ENCODE measurements at regions not wholly inside any gene's neighbourhood (a gene's known extent, or its start where the extent isn't known, plus 50 kb on each side); places are given as distances from the start of the nearest gene placed in this dataset.
A peak's percentile ranks its signal among the peaks of the same experiment; 100 is the strongest.

- no peak for DNase-seq
These were observed 812.9 kb downstream of the JRKL start for GRCh38 chr11:97202613-97203292.

DNA sequence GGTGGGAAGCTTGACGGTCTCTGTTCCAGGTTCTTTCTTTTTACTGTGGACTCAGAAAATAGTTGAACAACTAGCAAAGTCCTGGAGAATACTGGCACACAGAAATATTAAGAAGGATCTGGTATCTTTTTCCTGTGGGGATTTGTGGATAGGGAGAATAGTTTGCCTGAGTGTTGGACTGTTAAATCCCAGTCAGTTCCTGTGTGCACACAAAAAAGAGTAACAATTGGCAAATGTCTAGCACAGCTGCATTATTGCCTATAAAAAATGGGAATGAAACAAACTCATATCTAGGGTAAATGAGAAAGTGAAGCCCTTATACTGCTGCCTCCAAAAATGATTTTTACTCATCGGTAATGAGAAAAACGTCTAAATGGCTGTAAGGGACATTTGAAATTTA is 828.2 kb downstream of the JRKL start:
- no peak for DNase-seq

DNA sequence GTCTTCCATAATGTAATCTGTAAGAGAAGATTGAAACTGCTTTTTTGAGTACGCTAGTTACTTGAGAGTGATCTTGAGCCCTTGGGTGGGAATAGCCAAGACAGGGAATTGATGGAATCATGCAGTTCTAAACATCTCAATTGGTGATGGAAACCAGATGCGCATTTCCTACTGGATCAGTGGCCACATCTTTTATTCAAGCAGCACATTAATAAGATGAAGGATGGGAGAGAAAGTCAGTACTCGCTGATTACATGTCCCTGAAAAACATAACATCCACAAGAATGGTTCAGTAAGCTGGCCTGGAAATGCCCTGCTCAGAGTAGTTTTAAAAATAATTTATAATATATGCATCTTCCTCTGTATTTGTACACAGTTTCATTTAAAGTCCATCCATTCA is 833.8 kb downstream of the JRKL start:
- no peak for DNase-seq

GRCh38 chr11:97224396-97224795 is 834.6 kb downstream of the JRKL start:
- DNase-seq = no peak

DNA sequence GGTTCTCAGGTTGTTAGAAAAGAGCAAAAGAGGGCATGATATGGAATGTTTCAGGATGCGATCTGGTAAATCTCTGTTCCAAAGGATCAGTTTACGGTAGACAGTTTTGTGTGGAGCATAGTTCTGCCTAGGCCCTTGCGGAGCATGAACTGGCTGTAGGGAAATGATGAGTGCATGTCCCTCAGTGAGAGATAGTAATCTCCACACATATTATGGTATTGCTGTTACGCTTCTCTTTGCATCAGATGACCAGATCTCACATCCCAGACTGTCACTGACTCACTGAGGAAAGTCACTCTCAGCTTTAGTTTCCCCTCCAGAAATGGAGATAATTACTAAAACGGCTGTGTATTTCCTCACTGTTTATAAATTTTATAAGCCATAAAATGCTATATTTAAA is 836.0 kb downstream of the JRKL start:
- DNase-seq = no peak

GRCh38 chr11:97229936-97230335 is 840.1 kb downstream of the JRKL start:
- no peak for DNase-seq

GRCh38 chr11:97231231-97231630 is 841.4 kb downstream of the JRKL start:
- no peak for DNase-seq

DNA sequence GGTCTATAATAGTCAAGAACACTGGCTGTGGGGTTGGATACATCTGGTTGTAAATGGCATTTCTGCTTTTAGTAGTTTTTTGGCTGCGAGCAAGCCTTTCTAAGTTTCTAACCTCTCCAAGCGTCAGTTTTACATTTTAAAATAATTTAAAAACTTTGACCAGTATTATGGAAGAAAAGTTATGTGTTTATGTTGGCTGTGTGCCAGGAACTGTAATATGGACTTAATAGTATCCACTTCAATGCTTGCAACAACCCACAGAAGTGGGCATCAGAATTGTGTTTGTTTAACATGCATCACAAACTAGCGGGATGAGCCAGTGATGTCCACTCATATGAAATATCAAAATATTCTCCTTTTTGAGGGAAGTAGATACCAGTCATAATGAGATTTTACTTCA is 844.2 kb downstream of the JRKL start:
- no peak for DNase-seq

DNA sequence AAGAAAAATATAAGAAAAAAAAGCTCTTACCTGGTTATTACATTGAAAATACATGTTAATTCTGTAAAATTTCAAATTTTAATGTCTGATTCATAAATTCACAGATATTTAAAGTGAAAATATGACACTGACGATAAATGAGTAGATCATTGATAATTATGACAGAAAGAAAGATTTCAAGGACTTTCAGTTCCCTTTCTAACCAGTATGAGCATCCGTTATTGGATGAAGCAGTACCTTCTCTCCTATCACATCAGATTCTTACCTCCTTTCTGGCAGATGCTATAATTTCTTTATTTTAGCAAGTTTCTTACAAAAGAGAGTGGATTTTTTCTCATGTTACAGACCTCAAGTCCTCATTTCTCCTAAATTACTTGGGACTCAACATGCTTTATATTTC is 847.3 kb downstream of the JRKL start:
- no peak for DNase-seq

DNA sequence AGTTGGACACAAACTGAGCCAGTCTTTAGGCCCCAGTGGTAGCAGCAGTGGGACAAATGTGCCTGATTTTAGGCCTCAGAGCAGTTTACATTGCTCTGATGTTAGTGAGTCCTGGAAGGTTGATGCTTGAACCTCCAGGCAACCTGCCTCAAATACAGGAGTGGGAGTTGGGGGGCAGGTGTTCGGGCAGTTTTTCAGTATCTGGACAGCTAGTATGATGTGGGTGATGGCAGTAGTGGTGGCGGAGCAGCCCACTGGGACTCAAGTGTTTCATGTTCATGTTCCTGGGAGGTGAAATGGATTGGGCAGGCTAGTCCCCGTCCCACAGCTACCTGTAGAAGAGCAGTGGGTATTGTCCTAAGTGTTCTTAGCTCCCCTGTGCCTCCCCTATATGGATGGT is 857.8 kb downstream of the JRKL start:
- no peak for DNase-seq

GRCh38 chr11:97254790-97255189 is 865.0 kb downstream of the JRKL start:
- DNase-seq = no peak

GRCh38 chr11:97259434-97259833 is 869.6 kb downstream of the JRKL start:
- no peak for DNase-seq

DNA sequence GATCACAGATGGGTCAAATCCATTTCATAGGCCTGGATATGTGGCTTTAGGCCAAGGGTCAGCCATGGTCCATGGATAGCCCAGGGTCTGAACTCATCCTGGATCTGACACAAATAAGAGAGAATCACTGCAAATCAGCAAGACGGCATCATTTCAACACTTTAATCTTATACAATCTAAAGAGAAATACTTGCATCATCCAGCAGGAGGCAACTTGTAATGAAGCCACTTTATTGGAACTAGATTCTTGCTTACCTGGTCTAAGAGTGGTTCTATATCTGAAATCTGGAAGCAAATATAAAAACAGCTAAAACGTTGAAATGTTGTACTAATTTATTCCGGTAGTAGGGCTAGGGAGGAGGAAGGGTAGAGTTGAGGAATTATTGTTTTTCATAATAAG is 870.1 kb downstream of the JRKL start:
- no peak for DNase-seq

- DNase-seq = no peak
These were observed 873.5 kb downstream of the JRKL start for GRCh38 chr11:97263183-97263858.

DNA sequence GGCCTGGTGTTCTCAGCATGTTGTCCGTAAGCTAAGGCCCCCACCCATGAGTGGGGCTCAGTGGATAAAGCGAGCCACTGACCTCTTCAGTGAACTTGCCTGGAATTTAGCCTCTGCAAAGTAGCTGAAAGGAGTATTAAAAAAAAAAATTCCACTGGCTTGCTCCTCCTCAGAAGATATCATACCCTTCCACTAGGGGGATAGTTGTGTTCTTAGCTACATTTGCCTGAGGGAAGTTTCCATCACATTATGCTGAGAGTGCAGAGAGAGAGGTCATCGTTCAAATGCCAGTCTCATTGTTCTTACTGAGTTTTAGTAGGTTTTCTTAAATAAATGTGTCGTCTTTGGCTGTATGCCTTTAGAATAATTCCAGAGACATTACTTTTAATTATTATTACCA is 879.7 kb downstream of the JRKL start:
- peak; percentile 61 for DNase-seq

DNA sequence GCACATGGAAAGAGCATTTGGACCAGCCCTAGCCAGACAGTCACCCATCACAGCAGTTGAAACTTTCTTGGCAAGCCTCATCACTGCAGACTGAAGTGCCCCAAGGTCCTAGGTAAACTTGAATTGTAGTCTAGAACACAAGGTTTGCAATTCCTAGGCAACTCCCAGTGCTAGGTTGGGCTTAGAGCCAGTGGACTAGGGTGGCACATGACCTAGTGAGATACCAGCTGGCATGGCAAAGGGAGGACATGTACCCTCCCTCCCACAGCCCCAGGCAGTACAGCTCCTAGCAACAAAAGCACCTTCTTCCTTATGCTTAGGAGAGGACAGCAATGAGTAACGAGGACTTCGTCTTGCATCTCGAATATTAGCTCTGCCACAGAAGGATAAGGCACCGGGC is 889.5 kb downstream of the JRKL start:
- no peak for DNase-seq

GRCh38 chr11:97280347-97280746 is 890.5 kb downstream of the JRKL start:
- DNase-seq = no peak

GRCh38 chr11:97289823-97290222 is 900.0 kb downstream of the JRKL start:
- no peak for DNase-seq

GRCh38 chr11:97290464-97291041 is 900.7 kb downstream of the JRKL start:
- DNase-seq = peak; percentile 4

DNA sequence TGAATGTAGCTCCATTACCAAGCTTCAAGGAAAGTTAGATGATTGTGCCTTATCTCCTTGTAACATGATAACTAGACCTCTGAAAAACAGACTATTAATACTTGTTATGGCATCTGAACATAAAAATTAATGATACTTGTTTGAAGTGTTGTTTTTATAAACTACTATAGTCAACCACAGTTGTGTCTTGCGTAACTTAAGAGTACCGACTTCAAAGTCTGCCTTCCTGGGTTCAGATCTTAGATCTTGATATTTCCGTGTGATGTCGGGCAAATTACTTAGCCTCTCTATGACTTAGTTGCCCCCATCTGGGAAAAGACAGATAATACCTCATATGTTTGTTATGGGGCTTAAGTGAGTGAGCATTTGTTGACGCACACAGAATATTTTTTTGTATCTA is 906.5 kb downstream of the JRKL start:
- DNase-seq = no peak

DNA sequence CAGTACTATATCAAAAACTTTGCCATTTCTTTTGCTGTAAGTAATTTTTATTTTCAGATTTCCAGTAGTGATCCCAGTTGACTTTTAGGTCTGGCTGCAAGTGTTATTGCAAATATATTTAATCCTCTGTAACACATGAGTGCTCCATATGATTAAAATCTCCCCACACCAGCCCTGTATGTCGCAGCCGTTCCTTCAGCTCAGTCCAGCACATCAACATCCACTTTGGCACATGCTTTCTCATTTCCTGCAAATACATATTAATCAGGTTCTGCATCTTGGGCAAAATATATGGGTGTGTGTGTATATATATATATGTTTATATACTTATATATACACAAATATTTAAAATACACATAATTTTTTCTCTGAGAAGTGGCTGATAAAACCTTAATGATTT is 919.5 kb downstream of the JRKL start:
- DNase-seq = no peak

- no peak for DNase-seq
These were observed 935.9 kb downstream of the JRKL start for GRCh38 chr11:97325693-97326092.

DNA sequence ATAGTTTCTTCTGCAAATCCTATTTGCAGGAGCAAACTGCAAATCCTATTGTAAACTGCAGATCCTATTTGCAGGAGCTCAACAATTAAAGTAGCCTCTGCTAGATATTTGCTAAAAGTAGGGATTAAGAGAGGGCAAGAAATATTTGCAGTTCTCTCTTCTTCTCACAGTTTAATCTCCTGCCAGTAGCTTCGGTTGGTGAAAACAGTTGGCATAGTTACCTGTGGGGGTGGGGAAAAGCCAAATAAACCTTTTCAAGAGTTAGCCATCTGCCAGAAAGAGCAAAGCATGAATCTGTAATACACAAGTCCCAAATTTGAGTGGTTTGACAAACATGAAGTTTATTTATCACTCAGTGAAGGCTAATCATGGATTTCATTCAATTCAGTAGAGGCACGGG is 942.5 kb downstream of the JRKL start:
- DNase-seq = no peak

DNA sequence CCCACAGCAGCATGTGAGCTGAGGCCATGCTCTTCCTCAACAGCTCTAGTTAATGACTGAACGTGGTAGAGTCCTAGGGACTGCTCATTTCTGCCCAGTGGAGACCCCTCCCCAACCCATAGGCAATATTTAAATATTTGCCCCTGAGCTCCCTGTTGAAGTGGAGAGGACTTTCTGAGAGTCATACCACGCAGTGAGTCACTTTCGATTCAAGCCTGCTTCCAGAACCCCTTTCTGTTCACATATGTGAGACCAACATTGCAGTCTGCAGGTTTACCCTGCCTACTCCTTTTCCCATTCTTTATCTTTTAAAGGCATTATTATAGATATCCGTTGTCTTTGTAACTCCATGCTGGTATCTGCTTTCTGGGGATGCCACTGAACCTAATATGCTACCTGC is 946.3 kb downstream of the JRKL start:
- no peak for DNase-seq

DNA sequence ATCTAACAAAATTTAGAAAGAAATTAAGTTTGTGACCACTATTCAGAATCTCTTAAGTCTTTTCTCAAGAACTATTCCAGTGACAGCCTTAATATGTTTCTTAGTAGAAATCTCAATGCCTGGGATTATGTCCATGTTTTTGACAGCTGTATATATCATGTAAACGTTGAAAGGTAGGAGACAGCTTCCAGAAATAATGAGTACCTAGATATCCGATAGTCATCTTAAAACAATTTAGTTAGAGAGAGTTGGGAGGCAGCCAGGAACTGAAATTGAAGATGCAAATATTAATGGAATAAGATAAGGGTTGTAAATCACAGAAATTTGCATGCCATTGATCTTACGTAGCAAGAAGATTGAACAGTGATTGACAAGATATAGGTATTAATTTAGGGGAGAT is 955.2 kb downstream of the JRKL start:
- no peak for DNase-seq

Data from NCI-H2081 treated with DMSO at 0.1 percent for 48 hours (cell line).